Stimulated activated CD8-positive, alpha-beta memory T cell treated with anti-CD3 and anti-CD28 coated beads, Interleukin-7, amount 100 ng/mL, for 1 hour (primary cell): ENCODE measurements at regions not wholly inside any gene's neighbourhood (a gene's known extent, or its start where the extent isn't known, plus 50 kb on each side); places are given as distances from the start of the nearest gene placed in this dataset.
"Not testable (repeated sequence)": the region's sequence is repeated elsewhere in the genome, so short reads cannot be mapped to it uniquely, and the experiment has no call there.

Experiments
- DNase-seq, 2 donors: peaks; one replicate each; pipeline ENCODE4 v3.0.0-alpha.2; 2020; ENCODE audit warnings: low read depth in 2 of 2

DNA sequence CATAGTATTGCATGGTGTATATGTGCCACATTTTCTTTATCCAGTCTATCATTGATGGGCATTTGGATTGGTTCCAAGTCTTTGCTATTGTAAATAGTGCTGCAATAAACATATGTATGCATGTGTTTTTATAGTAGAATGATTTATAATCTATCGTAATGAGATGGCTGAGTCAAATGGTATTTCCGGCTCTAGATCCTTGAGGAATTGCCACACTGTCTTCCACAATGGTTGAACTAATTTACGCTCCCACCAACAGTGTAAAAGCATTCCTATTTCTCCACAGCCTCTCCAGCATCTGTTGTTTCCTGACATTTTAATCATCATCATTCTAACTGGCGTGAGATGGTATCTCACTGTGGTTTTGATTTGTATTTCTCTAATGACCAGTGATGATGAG lies 608.5 kb upstream of the SEMA6D start:
- not testable (repeated sequence) for DNase-seq

DNA sequence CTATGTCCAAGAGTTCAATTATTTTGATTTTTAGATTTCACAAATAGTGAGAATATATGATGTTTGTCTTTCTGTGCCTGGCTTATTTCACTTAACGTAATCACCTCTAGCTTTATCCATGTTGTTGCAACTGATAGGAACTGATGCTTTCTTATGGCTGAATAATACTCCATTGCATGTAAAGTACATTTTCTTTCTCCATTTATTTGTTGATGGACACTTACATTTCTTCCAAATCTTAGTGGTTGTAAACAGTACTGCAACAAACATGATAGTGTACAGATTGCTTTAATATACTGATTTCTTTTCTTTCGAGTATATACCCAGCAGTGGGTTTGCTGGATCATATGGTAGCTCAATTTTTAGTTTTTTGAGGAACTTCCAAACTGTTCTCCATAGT lies 600.6 kb upstream of the SEMA6D start:
- DNase-seq: no peak

DNA sequence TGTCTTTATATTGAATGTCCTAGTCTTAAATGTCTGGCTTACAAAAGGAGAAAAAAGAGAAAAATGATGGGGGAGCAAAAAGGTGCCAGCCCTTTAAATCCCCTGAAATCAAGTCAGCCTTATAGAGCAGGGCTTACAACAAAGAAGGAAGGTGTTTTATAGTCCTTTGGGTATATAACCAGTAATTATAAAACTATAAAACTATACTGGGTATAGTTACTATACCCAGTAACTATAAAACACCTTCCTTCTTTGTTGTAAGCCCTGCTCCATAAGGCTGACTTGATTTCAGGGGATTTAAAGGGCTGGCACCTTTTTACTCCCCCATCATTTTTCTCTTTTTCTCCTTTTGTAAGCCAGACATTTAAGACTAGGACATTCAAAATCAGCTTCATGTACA lies 598.0 kb upstream of the SEMA6D start:
- DNase-seq: no peak

DNA sequence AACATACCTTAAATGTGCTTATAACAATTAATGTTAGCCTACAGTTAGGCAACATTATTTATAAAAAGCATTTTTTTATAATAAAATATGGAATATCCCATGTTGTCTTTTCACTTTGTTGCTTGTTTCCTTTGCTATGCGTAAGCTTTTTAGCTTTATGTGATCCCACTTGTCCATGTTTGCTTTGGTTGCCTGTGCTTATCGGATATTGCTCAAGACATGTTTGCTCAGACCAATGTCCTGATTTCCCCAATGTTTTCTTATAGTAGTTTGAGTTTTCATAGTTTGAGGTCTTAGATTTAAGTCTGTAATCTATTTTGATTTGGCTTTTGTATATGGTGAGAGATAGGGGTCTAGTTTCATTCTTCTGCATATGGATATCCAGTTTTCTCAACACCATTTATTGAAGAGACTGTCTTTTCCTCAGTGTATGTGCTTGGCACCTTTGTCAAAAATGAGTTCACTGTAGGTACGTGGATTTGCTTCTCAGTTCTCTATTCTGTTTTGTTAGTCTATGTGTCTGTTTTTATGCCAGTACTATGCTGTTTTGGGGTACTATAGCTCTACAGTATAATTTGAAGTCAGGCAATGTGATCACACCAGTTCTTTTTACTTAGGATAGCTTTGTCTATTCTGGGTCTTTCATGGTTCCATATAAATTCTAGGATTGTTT lies 592.7 kb upstream of the SEMA6D start:
- no peak for DNase-seq

DNA sequence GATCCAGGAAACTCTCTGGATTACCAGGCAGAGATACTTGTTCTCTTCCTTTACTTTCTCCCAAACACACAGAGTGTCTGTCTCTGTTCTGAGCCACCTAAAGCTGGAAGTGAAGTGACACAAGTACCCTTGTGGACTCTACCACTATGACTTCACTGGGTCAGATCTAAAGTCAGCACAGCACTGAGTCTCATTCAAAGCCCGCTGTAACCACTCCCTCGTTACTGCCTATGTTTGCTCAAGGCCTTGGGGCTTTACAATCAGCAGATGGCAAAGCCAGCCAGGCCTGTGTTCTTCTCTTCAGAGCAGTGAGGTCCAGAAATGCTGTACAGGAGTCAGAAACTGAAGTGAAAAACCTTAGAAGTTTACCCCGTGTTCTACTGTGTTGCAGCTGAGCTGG lies 588.3 kb upstream of the SEMA6D start:
- no peak for DNase-seq

DNA sequence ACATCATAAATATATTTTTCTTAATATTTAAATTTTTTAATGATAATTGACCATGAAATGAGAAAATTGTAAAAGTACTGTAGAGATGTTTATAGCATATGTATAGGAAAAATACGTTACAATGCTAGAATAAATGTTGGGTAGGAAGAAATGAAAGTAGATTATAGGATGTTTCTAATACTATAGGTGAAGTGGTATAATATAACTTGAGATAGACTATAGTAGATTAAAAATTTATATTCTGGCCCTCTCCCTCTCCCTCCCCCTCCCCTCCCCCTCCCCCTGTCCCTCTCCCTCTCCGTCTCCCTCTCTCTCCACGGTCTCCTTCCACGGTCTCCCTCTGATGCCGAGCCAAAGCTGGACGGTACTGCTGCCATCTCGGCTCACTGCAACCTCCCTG lies 585.9 kb upstream of the SEMA6D start:
- DNase-seq: not testable (repeated sequence)

DNA sequence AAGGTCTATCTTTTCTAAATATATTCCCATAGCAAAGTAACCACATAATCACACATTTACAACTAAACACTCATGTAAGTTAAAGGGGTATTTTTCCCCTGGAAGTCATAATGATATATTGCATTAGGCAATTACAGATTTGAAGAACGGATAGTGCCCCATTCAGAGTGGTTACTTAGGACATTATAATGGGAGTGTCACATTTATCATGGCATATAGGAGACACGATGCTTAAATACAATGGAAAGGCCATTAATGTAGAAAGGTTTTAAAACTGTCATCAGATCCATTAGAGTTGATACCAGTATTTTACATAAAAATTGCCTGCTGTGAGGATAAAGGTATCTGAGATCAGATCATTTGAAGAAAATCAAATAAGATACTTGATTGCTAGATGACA lies 582.0 kb upstream of the SEMA6D start:
- DNase-seq: no peak

DNA sequence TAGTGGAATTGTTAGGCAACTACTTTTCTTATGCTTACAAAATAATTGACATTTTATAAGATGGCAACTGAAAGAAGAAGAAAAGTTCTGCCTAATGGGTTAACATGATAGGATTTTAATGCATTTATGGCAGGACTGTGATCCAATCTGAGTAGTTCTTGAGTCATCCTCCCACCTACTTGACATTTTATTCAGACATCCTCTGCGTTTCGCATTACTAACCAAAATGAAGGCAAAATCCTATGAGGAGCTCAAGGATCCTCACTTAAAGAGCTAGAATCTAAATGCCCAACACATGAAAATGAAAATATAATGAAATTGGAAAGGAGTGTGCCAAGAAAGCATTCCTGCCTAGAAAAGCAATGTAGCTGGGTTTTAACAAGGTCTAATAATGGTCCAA lies 581.1 kb upstream of the SEMA6D start:
- DNase-seq: no peak

DNA sequence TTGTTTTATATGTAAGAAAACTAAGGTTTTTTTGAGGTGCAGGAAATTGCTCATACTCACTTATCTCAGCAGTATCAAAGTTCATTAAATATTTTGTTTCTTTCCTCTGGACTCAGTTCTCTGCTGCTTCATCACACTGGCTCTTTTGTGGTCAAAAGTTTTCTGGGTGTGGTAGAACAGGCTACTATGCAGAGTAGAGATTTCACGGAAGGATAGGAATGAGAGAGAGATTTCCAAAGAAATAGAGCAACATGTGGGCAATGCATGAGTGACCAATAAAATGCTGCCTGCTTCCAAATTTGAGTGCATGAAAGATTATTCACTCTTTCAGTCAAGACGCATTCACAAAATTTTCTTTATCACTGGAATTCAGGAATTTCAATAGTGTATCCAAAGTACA lies 577.3 kb upstream of the SEMA6D start:
- DNase-seq: no peak

DNA sequence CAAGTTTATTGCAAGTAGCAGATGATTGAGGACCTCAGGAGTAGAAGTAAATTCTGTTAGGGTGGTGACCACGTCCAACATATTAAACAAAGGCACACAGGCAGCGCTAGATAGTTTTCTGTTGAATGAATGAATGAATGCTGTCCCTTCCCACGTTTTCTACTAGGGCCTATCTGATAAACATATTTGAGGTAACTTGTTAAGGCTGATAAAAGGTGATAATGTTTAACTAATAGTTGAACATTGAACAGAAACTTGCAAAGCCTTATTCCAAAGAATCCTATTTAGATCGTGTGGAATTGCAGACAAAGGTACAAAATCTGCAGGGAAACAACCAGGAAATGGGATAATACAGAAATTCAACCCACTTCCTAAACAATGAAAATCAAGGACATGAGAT lies 559.5 kb upstream of the SEMA6D start:
- no peak for DNase-seq

DNA sequence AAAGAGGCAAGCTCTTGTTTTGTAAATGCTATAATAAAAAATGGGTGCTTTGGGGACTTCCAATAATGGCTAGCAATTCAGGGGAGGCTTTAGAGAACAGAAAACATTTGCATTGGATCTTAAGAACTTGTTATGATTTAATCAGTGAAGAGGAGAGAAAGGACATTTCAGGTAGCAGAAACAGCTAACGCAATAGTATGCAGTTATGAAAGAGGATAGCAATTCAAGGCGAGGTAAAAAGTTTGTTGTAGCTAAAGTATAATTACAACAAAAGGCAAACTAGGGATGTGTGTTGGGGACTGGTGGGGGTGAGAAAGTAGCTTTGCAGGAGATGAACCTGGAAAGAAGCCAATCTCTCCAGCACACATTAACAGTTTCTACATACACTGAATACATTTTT lies 558.7 kb upstream of the SEMA6D start:
- no peak for DNase-seq

DNA sequence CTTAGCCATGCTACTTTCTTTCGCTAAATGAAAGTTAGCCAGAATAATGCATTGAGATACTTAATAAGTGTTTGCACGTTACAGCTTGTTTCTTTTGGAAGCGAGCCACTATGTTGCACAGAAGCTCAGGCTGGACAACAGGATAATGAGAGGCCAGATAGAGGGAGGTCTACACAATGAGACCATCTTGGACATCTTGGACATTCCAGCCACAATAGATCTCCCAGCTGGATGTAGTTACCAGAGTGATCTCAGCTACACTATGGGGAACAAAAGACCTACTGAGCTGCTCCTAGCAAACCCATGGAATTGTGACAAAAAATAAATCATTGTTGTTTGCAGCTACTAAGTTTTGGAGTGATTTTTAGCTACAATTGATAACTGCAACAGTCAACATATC lies 540.1 kb upstream of the SEMA6D start:
- DNase-seq: no peak

DNA sequence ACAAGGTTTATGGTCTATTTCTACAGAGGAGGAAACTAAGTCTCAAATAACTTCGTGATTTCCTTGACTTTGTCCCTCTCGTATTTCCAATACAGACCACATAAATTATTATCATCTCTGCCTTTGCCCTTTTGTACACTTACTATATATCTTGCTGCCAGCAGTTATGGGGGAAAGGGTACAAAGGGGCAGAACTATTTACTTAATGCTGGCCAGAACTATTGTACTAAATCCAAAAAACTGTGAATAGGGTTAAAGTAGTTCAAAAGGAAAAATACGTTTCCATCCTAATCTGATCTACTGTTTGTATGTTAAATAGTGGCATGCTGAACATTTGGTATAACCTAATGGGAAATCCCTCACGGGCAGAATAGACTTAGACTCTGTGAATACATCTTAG lies 537.3 kb upstream of the SEMA6D start:
- DNase-seq: no peak

DNA sequence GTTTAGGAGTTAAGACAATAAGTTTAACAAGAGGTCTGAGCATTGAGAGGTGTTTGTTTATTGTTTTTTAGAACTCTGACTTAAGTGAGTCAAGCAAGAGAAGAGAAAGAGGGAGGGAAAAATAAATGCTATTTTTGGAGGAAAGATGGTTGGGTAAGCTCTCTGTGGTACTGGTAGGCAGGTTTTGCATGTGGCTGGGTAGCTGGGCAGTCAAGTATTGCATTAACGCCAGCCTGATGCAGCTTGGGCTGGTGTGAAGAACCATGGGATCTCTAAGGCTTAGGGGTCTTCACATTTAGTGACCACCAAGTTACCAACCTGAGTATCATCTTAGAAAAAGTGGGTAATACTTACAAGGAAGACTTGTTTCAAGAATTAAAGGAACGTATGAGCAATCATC lies 534.5 kb upstream of the SEMA6D start:
- DNase-seq: no peak

DNA sequence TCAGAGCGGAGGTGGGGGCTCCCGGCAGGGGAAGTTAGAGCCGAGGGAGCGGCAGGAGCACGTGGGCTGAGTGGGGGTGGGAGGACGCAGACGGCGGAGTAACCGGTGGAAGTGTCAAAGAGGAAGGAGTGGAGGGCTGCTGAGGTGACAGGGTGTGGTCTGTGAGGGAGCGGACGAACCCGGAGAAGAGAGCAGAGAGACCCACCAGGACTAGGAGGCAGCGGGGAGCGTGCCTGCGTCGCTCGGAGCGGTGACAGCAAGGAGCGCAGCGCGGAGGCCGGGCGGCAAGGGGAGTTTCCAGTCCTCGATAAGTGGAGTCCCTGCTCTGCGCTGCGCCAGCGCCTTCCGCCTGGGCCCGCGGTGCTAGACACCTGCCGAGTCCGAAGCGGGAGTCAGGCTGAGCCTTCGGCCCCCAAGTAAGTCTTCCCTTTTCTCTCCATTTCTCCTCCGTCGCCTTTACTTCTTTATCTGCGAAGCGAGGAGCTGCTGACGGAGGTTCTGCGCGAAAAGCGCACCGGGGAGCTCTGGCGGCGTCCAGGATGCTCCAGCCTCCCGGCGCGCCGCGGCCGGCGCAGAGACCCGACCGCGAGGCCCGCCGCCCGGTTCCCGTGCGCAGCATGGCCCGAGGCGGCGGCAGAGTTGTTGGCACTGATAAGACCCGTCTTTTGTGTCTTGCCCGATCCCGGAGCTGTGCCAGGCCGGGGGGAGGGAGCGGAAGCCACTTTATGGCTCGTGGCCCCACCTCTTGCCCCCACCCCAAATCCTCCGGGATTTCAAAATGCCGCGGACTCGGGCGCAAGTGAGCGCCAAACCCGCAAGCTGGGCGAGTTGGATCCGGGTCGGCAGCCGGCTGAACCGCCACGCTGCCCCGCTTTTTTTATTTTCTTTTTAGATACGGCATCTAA lies 533.0 kb upstream of the SEMA6D start:
- DNase-seq: no peak

DNA sequence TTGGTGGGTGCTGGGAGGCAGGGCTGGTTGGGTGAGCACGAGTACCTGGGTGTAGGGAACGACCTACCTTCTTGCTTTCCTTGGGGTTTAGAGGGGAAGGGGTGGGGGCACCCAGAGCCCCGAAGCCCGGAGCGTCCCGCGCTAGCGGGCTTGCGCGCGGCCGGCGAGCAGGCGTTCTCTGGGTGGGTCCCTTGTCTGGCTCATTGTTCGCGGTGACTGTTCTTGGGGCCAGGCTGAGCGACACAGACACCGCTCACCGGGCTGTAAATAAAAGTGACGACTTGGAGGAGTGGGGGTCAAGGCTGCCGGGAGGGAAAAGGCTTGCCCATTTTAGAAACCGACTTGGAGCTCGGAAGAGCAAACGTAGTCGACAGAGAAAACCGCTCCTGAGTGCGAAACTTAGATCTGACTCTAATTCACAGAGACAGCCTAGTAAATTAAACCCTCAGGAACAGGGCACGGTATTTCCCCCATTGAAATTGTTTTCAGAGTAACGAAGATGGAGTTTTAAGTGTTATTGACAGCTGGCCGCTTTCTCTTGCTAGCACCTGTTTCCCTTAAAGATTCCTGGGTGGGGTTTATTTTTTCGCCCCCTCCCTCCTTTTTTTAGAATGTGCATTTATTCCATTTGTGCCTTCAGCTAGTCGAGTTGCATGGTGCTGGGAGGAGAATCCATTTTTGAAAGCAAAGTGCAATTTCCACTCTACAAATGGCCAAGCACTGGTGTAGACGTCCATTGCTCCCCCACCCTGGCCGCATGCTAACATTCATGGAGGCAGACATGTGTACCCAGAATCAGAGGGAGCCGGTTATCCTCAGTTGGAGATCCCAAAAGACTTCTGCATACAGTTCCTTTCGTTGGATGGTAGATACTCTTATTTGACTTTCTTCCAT lies 532.1 kb upstream of the SEMA6D start:
- no peak for DNase-seq

DNA sequence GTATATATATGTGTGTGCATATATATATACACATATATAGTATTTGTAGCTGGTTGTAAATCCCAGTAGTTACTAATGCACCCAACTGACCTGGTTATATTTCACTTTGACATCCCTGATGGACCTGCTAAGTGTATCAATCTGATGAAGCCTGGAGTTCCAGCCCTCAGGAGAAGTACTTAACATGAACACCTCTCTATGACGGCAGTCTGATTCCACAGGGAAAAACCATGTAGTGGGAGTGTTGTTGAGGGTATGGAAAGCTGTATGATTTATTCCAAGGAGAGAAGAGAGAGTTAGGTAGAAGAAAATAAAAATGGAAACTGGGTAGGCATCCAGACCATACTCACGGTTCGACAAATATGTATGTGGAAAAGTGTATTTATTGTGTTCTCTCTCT lies 531.2 kb upstream of the SEMA6D start:
- no peak for DNase-seq

DNA sequence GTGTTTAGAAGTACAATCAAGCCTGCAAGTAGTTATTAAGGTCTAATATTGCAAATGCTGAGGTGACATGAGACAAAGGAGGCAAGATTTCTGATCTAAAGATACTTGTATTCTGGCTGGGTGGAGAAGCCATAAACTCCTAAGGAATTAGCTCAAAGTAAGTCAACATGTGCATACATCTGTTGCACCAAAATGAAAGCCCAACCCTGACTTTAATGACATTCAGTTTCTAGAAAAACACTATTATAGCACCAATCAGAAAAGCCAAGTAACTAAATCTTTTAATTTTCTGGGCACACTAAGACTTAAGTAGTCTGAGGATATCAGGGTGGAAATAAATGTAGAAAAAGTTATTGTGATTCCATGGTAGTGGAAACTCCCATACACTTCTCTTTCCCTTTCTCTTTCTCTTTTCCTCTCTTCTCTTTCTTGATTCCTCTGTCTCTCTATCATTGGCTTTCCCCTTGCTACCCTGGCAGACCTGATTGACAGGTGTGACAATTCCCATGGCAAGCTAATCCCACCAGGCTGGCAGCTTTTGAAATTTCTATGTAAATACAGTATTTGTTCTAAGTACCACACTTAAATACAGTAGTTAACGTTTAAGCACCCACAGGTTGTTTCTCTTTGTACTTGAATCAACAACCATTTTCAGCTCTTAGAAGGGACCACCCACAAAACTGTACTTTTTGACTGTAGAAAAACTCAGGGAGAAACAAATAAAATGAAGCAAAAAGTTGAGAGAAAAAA lies 528.4 kb upstream of the SEMA6D start:
- DNase-seq: no peak

DNA sequence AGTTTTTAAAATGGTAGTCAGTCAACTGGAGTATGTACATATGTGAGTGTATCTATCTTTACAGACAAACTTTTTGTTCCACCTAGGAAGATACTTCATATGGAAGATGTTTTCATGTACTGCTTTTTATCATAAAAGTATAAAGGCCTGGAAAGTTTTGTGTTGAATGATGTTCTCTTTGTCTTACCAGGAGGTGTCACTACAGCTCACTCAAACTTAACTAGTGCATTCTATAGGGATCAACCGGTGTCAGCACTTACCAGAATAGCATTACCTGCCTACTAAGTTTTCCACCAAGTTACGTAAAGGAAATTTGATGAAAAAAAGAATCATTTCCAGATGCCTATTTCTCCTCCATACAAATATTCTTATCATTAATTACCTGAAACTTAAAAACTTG lies 522.6 kb upstream of the SEMA6D start:
- DNase-seq: no peak

DNA sequence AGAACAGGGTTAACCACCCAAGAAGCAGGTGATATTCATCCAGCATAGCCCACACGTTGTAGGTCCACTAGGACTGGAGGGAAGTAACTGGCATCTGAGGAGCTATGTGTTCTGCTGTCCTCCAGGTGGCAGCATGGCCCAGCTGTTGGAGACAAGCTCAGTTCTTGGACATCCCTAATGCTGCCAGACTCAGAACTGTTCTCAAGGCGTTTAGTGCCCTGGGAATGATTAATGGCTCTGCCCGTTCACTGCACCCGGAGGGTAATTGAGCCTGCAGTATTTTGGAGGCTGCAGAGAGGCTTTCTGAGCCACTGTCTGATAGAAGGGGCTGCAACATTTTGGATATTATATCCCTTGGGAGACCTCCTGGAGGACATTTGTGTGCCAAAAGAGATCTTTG lies 521.3 kb upstream of the SEMA6D start:
- peak in 1 of 2 donors; percentile 4 for DNase-seq

DNA sequence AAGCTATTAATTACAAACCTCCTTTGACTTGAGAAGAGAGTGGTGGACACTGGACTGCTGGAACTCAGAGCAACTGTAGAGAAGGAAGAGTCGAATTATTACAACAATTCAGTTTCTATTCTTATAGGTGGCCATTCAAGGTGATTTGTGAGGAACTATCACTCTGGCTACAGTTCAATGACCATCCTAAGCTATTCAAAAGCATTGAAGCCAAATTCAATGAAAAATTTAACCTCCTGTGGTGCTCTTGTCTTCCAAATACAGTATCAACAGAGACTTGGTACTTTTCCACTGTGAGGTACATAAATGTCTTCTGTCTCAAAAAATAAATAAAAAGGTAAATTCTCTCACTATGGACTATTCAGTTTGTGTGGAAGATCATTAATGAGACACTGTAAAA lies 513.3 kb upstream of the SEMA6D start:
- DNase-seq: no peak
